Stimulated activated CD4-positive, alpha-beta T cell treated with anti-CD3 and anti-CD28 coated beads, Interleukin-12 subunit alpha, Interleukin-12 subunit beta, amount 100 ng/mL, for 4 hours (primary cell): ENCODE measurements at regions not wholly inside any gene's neighbourhood (a gene's known extent, or its start where the extent isn't known, plus 50 kb on each side); places are given as distances from the start of the nearest gene placed in this dataset.
"Not testable (repeated sequence)": the region's sequence is repeated elsewhere in the genome, so short reads cannot be mapped to it uniquely, and the experiment has no call there.

Source experiments
- DNase-seq: peaks from one replicate; pipeline ENCODE4 v3.0.0-alpha.2; 2020

DNA sequence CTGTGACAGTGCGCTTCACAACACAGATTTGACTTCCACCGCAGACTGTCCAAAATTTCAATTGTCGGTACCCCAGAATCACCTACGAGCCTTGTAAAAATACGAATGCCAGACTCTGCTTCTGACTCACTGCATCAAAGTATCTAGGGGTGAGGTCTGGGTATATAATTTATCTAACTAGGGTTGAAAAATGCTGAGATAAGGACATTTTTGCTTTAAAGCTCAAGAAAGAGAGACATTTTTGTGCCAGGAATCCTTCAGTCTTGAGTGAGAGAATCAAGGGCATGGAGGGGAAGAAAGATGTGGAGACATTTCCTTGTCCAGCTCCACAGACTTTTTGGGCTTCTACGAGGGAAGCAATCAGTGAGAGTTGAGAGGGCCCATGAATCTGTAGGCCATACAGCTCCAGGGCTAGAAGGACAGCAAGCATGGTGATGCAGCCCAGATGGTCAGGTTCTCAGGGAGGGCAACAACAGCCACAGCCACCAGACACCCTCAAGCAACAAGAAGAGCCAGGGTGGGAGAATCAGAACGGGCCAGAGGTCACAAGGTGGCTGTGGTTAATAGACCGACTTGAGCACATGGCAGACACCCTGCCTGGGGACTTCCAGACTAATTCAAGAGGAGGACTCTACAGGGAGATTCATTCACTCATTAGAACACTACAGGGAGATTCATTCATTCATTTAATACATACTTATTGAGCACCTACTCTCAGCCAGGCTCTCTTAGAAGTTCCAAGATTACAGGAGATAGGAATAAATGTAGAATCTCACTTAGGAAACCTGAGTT lies 211.1 kb upstream of the PRDM1 start:
- no peak for DNase-seq

DNA sequence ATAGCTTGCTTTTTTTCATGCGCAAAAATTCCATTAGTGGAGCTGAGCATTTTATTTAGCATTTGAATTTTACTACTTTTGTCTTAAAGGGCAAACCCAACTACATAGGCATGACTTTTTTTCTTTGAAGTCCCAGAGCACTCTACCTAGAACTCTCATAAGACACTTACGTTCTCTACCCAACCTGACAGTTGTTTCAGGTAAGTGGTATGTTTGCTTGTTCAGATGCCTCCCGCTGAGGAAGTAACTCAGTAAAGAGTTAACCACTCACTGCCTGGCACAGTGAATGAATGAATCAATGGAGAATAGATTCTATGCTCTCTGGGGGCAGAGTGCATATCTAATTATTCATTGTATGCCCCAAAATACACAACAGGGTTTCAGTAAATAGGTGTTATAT lies 212.3 kb upstream of the PRDM1 start:
- DNase-seq: no peak

DNA sequence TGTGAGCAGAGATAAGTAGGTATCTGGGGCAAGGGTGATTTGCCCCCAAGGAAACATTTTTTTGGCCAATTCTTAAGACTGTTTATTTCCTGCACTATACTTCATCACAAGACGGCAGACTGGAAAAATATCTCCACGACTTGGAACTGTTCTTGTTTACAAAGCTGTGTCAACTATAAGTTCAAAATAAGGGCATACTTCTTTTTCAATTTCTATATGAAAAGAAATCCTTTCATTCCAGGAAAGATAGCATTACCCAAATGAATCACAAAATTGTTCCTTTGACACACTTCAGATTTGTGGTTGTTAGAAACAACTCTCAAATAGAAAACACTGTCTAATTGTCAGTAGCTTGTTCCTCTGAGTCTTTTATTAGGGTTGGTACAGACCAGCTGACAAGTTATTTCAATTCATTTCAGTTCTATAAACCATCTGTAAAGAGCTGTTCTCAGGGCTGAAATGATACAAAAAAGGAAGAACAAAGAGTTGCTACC lies 212.9 kb upstream of the PRDM1 start:
- DNase-seq: no peak

DNA sequence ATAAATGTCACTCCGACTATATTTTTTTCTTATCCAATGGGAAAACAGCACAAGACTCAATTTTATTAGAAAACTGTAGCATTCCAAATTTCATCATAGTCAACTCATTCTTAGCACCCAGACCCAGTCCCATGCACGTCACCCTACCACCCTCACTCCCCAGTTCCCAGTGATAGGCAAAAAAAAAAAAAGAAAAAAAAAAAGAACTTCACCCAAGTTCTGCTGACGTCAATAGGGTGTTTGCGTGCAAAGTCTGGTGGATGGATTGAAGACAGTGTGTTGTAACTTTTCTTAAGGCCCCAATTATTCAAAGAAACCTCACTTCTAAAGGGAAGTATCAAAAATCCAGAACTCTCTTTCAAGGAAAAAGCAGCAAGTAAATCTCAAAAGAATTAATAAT lies 213.9 kb upstream of the PRDM1 start:
- no peak for DNase-seq

DNA sequence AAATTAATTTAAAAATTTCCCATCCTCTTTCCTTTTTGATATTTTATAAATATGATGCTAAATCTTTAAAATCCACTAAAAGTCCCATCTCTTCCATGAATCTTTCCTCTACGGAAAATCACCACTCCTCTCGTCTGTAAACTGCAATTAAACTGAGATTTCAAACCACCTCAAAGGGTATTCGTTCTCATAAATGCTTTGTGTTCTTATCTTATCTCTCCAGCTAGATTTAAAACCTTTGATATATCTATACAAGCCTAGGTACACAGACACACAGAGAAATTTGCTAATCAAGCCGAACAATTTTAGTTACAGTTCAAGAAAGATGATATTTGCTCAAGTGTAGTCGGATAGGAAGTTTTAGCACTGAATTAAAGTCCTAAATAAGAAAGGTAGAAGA lies 214.6 kb upstream of the PRDM1 start:
- DNase-seq: no peak

DNA sequence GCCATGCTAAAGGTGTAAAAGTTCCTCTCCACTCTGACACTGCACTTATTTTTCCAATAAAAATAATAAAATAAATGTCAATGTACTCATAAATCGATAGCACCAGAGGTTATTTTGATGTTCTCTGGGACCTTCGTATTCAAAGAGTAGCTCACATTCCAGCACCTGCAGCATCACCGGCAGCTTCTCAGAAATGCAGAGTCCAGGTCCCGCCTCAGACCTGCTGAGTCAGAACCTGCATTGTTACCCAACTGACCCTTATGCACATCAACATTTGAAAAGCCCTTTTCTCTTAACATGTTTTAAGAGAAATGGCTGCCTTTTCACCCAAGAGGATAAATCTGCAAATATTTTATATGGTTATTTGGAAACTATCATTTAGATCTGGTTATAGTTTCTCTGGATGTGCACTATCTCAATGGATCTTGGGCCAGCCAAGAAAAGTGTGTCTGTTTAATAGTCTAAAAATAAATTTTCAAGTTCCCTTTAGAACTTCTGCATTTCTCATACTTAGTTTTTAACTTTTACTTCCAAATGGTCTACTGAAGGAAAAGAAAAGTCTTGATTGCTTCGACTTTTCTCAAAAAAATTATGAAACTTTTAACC lies 216.2 kb upstream of the PRDM1 start:
- DNase-seq: no peak

DNA sequence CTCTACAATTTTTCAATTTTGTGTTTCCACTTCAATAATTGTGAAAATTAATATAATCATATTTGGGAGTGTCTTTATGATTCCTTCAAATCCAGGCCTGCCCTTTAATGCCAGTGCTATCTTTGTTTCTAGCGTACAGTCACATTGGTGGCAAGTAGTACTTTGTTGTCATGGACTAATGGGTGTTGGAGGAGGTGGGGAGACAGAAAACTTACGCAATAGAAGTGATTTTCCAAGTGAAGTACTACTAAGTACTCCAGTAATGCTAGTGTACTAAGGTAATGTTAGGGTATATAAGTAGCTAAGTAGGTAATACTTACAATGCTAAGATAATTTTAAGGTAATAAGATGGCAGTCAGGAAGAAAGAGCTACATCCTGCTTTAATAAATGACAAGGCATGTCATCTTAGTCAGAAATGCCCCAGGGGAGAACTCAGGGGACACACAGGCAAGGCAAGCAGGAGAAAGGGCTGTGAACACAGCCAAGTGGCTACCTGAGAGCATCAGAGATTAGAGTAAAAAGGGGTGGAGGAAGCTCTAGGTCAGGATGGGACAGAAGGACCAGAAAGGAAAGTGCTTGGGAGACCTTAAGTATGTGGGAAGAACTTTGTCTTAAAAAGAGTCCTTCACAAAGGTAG lies 217.2 kb upstream of the PRDM1 start:
- DNase-seq: no peak

DNA sequence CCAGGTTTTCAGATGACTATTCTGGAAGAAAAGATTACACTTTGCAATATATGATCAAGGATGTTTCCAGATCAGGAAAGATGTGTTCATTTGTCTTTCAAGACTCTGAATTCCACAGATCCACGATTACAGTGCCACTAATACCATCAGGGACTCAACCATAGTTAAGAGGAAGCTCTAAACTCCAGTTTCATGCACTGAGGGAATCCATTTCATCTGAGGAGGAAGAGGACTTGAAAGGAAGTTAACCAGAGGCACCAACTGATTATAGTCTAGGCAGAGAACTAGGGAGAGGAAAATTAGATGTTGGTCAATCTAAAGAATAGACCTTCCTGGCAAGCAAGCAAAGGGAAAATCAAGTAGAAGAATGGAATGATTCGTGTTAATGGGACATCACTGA lies 218.3 kb upstream of the PRDM1 start:
- DNase-seq: no peak

DNA sequence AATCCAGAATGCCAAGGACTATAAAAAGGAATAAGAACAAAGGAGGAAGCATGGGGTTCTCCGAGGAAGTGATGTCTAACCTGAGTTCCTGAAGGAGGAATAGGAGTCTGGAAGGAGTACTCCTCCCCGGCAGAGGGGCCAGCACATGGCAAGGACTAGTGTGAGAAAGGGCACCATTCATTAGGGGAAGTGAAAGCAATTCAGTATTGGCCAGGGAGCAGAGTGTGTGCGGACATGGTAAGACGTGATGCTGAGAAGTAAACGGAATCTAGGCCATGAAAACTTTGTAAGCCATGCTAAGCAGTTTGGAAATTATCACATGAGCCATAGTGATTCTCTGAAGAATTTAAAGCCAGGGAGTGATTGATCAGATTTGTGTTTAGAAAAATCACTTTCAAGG lies 218.9 kb upstream of the PRDM1 start:
- no peak for DNase-seq

DNA sequence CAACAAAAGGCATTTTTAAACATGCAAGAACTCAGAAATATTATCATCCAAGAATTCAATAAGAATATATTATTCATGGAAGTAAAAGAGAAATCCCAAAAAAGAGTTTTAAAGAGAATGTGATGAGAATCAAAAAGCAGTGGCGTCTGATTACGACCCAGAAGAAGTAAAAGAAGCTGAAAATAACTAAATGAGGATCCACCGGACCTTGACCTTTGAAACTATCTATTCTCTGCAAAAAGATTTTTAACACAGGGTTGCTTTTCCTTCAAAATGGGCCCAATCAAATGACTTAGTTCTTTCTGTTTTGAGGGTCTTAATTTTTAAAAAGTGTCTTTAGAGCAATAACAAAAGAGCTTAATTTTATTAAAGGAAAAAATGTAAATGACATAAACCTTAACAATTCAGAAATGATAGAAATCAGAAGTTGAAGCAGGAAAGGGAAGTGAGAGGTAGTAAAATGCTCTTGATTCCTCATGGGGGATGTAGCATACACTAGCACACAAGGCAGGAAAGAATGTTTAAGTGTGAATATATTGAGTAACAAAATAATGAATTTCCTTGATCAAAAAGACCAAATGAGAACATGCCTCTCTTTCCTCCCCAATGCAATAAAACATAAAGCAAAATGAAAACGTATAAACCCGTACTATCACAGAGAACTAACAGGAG lies 223.1 kb upstream of the PRDM1 start:
- no peak for DNase-seq

DNA sequence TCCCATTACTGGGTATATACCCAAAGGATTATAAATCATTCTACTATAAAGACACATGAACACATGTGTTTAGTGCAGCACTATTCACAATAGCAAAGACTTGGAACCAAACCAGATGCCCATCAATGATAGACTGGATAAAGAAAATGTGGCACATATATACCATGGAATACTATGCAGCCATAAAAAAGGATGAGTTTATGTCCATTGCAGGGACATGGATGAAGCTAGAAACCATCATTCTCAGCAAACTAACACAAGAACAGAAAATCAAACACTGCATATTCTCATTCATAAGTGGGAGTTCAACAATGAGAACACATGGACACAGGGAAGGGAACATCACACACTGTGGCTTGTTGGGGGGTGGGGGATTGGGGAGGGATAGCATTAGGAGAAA lies 225.2 kb upstream of the PRDM1 start:
- not testable (repeated sequence) for DNase-seq

DNA sequence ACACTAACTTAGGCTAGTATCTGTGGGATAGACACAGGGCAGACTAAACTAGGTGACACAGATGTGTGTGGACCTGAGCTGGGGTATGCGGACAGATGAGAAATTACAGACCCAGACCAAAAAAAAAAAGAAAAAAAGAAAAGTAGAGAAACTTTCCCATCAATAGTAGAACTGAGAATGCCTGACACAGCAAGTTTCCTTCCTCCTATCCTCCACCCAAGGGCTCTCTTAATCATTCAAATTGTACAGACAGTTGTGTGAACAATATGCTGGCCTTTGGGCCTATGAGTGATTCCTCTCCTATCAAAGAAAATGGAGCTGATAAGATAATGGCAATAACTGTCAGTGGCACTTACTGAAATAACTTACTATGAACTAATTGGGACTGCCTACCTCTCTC lies 226.7 kb upstream of the PRDM1 start:
- no peak for DNase-seq

DNA sequence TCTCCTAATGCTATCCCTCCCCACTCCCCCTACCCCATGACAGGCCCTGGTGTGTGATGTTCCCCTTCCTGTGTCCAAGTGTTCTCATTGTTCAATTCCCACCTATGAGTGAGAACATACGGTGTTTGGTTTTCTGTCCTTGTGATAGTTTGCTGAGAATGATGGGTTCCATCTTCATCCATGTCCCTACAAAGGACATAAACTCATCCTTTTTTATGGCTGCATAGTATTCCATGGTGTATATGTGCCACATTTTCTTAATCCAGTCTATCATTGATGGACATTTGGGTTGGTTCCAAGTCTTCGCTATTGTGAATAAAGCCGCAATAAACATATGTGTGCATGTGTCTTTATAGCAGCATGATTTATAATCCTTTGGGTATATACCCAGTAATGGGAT lies 227.5 kb upstream of the PRDM1 start:
- DNase-seq: not testable (repeated sequence)

DNA sequence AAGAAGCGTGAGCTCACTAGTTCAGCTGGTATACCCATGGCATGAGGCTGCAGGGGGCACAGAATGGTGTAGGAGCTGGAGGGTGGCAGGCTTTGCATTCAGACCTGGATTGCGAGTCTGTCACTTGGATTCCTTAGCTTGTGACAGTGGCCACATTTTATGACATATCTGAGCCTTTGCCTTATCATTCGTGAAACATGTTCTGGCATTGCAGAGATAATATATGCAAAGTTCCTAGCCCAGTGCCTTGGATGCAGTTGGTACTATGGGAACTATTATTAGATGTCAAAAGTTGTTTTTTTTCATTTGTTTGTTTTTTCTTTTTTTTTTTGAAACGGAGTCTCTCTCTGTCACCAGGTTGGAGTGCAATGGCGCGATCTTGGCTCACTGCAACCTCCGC lies 230.7 kb upstream of the PRDM1 start:
- no peak for DNase-seq

DNA sequence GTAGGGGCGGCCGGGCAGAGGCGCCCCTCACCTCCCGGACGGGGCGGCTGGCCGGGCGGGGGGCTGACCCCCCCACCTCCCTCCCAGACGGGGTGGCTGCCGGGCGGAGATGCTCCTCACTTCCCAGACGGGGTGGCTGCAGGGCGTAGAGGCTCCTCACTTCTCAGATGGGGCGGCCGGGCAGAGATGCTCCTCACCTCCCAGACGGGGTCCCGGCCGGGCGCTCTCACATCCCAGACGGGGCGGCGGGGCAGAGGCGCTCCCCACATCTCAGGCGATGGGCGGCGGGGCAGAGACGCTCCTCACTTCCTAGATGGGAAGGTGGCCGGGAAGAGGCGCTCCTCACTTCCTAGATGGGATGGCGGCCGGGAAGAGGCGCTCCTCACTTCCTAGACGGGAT lies 232.2 kb upstream of the PRDM1 start:
- not testable (repeated sequence) for DNase-seq

DNA sequence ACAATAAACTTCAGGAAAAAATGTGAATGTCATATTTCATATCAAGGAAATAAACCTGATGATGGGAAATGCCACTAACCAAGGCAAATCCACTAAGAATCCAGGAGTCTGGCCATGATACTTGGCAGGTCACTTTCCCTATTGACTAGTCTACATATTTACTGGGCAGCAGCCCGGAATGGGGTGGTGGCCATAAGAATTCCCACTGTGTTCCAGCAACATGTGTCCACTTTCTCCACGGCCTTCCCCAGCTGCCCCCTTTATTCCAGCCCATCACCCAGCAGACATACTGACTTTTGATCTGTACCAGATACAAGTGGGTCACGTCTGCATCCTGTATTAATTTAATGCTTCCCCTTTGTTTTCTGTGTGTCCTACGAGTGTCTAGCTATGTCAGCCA lies 234.5 kb upstream of the PRDM1 start:
- DNase-seq: no peak

DNA sequence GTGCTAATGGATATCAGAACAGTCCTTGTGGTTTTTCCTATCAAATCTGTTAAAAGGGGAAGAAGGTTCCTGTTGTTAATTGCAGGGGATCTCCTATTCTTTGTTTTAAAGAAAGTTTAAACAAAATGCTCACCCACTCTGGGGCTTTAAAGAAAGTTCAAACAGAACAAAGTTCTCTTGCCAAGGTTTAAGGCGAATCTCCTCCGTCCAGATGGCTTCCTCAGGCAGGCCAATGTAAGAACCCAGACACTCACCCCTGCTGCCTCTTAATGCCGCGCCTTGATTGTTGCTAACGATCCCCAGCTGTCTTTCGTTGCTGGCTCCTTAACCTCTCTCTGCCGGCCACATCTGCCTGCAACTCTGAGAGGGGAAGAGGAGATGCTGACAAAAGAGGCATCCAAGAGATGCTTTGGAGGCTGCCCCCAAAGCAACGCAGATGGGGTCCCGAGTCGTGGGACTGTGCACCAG lies 235.0 kb upstream of the PRDM1 start:
- DNase-seq: no peak

DNA sequence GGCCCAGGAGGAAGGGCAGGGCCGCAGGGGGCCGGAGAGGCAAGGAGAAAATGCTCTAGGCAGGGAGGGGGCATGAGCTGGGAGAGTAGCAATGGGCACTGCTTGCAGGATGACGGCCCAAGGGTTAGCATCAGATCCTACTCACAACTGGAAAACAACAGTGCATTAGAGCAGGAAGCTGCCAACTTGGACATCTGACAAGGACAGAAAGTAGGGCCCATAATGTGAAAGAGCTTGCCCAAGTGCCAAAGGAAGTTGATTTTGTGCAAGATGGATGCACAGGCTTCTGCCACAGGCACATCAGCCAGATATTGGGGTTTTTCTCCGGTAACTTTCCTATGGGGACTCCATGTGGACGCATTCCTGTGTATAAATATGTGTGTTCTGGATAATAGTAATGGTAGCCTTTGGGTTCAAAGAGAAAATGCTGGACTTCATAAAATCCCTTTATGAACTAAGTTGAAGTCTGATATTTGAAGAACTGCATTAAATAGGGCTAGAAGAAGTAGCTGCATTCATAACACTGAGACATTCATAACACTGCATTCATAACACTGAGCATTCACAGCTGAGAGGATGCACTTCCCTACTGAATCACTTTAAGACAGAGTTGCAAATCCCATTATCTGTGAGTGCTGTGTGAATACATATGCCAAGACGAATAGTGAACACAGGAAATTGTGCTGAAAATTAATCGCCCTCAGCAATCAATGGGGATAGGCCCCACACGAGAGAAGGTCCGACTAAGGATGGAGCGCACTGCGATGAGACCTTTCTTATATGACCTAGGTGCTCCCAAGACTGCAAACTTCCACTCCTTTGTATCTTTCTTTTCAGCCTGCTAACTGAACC lies 235.6 kb upstream of the PRDM1 start:
- DNase-seq: no peak

DNA sequence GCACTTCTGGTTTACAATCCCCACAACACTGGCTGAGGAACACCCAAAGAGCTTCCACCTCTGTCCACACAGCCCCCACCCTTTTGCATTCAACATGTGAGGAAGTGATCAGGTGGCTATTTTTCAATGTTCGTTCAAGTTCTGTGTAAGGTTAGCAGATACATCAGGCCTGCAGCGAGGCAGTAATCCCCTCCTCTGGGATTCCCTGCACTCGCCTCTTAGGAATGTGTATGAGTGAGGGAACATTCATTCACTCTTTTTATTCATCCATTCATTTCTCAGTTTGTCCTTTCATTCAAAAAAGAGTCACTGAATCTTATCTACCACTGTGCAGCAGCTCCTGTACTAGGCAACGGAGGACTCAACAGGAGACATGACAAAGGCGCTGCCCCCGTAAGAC lies 236.4 kb upstream of the PRDM1 start:
- DNase-seq: no peak

DNA sequence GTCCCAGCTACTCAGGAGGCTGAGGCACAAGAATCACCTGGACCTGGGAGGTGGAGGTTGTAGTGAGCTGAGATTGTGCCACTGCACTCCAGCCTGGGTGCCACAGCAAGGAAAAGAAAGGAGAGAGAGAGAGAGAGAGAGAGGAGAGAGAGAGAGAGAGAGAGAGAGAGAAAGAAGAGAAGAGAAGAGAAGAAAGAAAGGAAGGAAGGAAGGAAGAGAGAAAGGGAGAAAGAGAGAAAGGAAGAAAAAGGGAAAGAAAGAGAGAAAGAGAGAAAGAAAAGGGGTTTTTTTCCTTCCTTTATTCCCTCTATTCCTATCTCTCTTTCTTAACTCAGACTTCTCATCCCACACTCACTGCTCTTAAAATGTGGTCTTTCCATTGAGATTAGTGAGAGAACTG lies 238.7 kb upstream of the PRDM1 start:
- DNase-seq: no peak

DNA sequence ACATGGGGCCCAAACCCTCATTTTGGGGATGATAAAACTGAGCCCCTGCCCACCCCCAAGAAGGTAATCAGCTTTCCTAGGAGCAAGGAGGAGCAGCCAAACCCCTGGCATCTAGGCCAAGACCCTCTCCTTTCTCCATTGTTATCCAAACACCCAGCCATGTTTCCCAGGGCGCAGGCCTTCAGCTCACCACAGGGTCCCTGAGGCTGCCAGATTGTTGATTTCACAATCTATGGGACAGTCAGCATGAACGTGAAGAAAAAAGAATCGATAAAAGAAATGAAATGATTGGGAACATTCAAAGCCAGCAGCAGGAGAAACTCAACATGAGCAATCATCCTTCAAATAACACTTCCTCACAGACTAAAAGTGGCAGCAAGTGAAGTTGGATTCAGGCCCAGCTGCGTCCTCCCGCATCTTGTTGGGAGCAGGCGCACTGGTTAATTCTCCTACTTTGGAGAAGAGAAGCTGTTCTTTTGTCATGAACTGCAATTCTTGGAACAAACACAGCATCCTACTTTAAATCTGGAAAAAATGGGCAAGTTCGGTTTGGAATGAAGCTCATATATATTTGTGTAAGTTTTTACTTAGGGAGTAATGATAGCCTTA lies 241.8 kb upstream of the PRDM1 start:
- no peak for DNase-seq

DNA sequence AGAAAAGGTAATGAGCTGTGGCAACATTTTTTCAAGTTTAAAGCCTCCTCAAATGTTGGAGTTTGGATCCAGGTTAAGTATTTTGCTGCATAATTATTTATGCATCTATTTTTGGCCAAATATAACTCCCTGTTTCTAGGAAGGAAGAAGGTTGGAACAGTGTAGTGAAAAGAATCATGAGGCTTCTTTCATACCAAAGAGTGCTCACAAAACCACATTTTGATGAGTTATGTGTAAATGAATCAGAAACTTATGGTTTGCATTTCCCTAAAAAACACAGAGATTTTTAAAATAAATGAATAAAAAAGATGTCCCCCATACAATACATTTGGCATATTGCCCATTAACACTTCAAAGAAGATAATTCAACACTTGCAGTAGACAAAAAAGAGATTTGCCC lies 246.9 kb upstream of the PRDM1 start:
- no peak for DNase-seq
